Lower leg skin (tissue), 3 donors: ENCODE measurements at regions not wholly inside any gene's neighbourhood (a gene's known extent, or its start where the extent isn't known, plus 50 kb on each side); places are given as distances from the start of the nearest gene placed in this dataset.

Experiments used
- POLR2A ChIP-seq, 2 donors: fragments of 450-650 bp; IDR thresholded peaks; one replicate each; pipeline ENCODE4 v1.6.1; 2016 to 2017; ENCODE audit warnings: antibody characterized with exemption in 2 of 2, mild to moderate bottlenecking in 1 of 2, moderate library complexity in 1 of 2
- TF ChIP-seq, protein P1 (sequence below), 3 donors: fragments of 450-650 bp; IDR thresholded peaks; one replicate each; pipeline ENCODE4 v1.5.1; 2016; ENCODE audit warnings: antibody characterized with exemption in 3 of 3, mild to moderate bottlenecking in 3 of 3, moderate library complexity in 2 of 3

DNA sequence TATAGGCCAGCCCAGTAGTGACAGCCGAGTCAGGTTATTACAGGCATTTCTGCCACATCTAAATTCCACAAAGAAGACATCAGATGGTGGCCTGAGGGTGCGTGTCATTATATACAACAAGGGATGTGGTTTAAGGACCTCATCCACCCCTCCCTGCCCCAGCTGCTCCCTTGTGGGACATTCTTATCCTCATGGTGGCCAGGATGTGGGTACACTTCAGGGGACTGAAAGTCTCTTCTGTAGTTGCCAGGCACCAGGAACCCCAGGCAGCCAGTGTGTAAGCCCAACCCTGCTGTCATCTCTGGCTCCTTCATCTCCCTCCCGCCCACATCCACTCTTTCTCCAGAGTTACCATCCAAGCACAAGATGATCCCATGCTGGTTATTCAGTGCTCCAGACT lies 224.9 kb upstream of the TOPAZ1 start:
- TF ChIP-seq, protein P1, sequence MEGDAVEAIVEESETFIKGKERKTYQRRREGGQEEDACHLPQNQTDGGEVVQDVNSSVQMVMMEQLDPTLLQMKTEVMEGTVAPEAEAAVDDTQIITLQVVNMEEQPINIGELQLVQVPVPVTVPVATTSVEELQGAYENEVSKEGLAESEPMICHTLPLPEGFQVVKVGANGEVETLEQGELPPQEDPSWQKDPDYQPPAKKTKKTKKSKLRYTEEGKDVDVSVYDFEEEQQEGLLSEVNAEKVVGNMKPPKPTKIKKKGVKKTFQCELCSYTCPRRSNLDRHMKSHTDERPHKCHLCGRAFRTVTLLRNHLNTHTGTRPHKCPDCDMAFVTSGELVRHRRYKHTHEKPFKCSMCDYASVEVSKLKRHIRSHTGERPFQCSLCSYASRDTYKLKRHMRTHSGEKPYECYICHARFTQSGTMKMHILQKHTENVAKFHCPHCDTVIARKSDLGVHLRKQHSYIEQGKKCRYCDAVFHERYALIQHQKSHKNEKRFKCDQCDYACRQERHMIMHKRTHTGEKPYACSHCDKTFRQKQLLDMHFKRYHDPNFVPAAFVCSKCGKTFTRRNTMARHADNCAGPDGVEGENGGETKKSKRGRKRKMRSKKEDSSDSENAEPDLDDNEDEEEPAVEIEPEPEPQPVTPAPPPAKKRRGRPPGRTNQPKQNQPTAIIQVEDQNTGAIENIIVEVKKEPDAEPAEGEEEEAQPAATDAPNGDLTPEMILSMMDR (IDR thresholded peaks at IDR 0.05) = no peak
- no peak for TF ChIP-seq POLR2A (IDR thresholded peaks at IDR 0.05)
